ENCODE measurements at regions not wholly inside any gene's neighbourhood (a gene's known extent, or its start where the extent isn't known, plus 50 kb on each side); places are given as distances from the start of the nearest gene placed in this dataset.
"Not testable (repeated sequence)": the region's sequence is repeated elsewhere in the genome, so short reads cannot be mapped to it uniquely, and the experiment has no call there.

GRCh38 chr3:78459796-78460195, 1308.0 kb downstream of the ROBO1 start:
- DNase-seq = no peak

- DNase-seq = no peak
These were observed 1305.8 kb downstream of the ROBO1 start for GRCh38 chr3:78462021-78462420.

DNA sequence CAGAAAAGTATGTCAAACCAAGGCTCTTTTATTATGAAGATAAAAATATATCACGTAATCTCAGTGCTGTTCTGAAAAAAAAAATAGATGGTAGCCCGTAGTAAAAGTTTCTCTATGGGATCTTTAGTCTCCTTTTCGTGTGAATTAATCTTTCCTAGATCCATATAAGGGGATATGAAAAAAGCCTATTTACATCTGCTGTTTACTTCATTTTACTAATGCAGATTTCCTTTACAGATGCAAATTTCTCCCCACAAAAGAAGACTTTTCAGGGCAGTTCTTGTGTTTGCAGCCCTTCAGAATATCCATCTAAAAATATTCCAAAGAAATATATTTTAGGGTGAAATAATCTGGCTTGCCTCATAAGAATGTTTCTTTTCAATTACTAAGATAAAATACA, 1291.7 kb downstream of the ROBO1 start:
- DNase-seq = no peak

- DNase-seq = no peak
These were observed 1286.7 kb downstream of the ROBO1 start for GRCh38 chr3:78481050-78481449.

GRCh38 chr3:78483090-78483489, 1284.7 kb downstream of the ROBO1 start:
- no peak for DNase-seq

- DNase-seq = no peak
These were observed 1272.9 kb downstream of the ROBO1 start for GRCh38 chr3:78494851-78495250.

- DNase-seq = no peak
These were observed 1272.5 kb downstream of the ROBO1 start for GRCh38 chr3:78495301-78495700.

DNA sequence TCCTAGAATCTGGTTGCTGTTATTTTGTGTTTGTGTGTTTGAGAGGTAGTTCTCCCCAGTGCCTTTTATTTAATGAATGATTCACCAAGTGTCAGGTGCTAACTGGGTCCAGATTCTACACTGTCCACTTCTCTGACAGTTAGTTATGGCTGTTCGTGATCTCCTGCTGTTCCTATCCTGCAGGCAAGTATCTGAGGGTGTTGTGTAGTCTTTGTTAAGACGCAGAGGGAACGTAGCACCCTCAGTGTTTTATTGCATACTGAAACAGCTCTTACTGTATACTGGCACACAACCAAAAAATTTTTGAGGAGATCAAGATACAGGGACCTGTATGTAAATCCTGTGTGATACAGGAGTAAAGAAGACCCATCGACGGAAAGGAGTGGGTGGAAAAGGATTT, 1271.3 kb downstream of the ROBO1 start:
- DNase-seq = no peak

DNA sequence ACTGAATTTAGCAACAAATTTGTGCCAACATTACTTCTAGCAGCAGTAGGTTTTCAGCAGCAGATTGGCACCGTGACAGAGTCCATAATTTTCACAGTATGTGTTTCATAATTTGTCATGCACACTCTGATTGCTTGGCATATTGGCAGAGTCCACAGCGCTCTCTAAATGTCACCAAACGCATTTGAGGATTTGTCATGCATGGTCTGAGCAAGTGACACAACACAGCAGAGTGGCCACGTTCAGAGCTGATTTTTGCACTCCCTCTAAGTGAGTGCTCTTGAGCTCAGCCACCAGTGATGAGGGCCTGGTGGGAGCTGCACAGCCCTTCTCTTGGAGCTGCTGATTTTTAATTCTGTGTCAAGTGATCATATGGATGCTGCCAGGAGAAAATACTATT, 1270.8 kb downstream of the ROBO1 start:
- DNase-seq = no peak

GRCh38 chr3:78497767-78498166, 1270.0 kb downstream of the ROBO1 start:
- DNase-seq = no peak

DNA sequence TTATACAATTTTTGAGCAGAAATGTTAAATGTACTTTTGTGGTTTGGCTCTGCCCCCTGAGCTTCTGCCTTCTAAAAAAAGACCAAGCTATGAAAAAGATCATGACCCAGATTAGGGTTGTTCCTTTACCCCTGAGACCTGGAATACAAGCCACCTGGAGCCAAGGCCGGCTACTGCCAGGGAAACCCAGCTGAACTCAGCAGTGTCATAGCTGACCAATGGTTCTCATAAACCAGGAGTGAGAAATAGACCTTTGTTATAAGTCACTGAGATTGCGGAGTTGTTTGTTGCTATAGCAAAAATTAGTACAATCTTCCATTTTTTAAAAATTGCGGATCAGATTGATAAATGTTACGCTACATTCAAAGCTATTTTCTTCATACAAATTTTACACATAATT, 1261.7 kb downstream of the ROBO1 start:
- no peak for DNase-seq

DNA sequence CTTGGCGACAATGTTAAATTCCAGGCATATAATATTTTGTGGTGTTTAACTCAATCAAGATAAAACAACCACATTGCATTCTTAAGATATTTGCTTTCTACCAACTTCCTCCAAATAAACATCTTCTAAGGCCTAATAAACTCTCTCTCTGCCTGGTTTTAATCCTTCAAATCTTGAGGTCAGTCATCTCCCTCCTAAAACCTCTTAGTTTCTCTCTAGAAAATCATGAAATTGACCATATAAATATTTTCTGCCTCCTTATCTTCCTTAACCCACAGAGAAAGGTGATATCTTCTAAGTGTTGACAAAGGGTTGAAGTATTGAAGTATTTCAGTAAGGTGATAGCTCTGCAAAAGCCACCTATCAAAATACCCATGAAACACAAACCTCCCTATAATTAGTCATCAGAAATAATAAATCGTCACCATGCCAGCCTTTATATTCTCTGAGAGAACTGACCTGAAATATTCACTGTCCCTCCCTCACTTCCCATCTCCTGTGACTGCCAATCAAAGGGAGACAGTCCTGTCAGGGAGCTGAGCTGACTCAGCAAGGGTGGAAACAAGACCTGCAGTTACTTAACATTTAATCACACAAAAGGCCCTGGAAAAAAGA, 1261.1 kb downstream of the ROBO1 start:
- DNase-seq = no peak

GRCh38 chr3:78507196-78507984, 1260.4 kb downstream of the ROBO1 start:
- DNase-seq = no peak

DNA sequence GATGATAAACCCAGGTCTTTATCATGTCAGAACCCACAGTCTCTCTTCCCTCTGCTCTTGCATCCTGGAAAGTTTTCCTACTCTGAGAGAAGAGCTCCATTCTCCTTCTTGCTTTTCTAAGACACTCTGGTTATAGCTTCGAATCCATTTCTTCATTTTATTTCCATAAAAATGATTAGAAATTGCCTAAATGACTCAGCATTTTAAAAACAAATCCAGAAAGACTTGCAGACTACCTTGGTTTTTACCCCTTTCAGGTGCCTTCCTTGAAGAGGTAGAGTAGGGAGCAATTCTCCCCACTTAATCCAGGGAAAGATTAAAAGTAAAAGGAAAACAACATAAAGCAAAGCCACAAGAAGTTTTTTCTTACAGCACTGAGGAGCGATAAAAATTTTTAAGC, 1256.0 kb downstream of the ROBO1 start:
- DNase-seq = no peak

- DNase-seq = not testable (repeated sequence)
These were observed 1255.0 kb downstream of the ROBO1 start for GRCh38 chr3:78512786-78513185.

GRCh38 chr3:78516437-78516836, 1251.4 kb downstream of the ROBO1 start:
- no peak for DNase-seq

- DNase-seq = no peak
These were observed 1250.9 kb downstream of the ROBO1 start for GRCh38 chr3:78516937-78517336.

DNA sequence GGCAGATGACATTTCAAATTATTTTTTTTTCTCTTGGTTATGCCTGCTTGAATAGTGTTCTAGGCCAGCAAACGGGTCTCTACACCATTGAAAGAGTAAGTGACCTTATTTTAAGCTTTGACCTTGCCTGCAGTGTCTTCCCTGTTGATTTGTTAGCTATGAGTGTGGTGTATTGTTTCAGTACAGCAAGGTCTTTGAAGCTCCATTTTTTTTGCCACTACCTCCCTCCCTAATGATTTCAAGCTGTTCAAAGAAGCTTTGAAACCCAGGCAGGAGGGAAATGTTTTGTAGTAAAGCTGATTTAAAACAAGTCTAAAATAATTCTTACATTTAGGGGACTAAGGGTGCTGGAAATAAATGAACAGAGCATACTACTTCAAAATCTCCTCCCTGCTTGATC, 1249.8 kb downstream of the ROBO1 start:
- DNase-seq = no peak

GRCh38 chr3:78519281-78519680, 1248.5 kb downstream of the ROBO1 start:
- DNase-seq = no peak

DNA sequence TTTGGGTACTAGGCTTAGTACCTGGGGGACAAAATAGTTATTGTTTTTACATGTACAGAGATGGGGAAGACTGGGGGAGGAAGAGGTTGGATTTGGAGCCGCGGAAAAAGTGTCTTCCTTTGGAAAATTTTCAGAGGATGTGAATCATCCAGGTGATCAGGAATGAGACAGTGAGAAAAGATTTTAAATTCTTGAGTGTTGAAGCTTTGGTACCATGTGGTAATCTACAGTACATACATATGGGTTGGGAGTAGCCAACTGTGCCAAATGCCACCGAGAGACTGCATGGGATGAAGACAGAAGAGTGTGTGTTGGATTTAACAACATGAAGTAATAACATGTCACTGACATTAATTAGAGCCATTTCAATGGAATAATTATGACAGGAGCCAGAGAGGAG, 1238.2 kb downstream of the ROBO1 start:
- DNase-seq = no peak

- DNase-seq = no peak
These were observed 1227.3 kb downstream of the ROBO1 start for GRCh38 chr3:78540485-78540884.

DNA sequence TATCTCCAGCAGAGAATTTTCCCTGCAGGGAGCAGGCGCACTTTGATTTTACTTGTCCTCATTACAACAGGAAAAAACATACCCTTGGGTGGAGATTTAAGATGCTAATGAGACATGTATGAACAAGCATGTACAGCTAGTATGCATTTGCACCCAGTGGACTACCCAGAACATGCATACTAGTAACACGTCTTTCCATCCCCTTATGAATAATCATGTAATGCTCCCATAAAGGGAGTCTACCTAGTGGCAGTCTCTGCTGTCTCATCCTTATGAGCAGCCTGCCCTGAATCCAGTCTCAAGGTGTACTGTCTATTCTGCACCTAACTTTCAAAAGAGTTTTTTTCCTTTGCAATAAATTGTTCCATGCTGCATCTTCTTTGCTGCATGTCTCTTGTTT, 1222.0 kb downstream of the ROBO1 start:
- no peak for DNase-seq
